Cardiac fibroblast (primary cell): ENCODE measurements at regions not wholly inside any gene's neighbourhood (a gene's known extent, or its start where the extent isn't known, plus 50 kb on each side); places are given as distances from the start of the nearest gene placed in this dataset.

Experiments
- DNase-seq, 2 donors: peaks; one replicate each; pipeline versions ENCODE4 v3.0.0 to v3.0.0-alpha.2; 2010; ENCODE audit warnings: low read depth in 2 of 2
- H3K4me3 ChIP-seq, 2 donors: replicated peaks in 1 of 2; 1 replicate in 1 of 2; 2 replicates in 1 of 2; pipeline ENCODE4 v1.5.1; 2011; ENCODE audit warnings: low read depth in 2 of 2, low read length in 2 of 2, mild to moderate bottlenecking in 2 of 2, moderate library complexity in 1 of 2
- TF ChIP-seq, protein P1 (sequence below): IDR thresholded peaks from one replicate; pipeline ENCODE4 v1.5.1; 2011; ENCODE audit warnings: low read depth, mild to moderate bottlenecking, low read length, inconsistent platforms

DNA sequence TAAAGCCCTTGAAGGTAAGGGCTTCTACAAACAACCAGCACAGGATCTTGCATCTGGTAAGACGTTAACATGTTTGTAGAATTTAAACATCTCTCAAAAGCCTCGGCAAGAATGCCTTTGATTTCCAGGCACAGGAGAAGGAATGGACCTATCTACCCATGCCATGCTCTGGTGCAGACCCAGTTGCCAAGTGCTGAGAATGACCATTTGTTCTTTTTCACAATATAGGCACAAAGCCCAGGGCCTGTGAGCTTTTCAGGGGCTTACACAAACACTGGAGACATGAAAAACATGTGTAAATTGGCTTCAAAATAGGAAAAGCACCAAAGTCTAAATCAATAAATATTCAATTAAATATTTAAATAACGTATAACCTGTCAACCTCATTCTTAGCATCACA, 266.9 kb upstream of the TTC14 start:
- TF ChIP-seq, protein P1, sequence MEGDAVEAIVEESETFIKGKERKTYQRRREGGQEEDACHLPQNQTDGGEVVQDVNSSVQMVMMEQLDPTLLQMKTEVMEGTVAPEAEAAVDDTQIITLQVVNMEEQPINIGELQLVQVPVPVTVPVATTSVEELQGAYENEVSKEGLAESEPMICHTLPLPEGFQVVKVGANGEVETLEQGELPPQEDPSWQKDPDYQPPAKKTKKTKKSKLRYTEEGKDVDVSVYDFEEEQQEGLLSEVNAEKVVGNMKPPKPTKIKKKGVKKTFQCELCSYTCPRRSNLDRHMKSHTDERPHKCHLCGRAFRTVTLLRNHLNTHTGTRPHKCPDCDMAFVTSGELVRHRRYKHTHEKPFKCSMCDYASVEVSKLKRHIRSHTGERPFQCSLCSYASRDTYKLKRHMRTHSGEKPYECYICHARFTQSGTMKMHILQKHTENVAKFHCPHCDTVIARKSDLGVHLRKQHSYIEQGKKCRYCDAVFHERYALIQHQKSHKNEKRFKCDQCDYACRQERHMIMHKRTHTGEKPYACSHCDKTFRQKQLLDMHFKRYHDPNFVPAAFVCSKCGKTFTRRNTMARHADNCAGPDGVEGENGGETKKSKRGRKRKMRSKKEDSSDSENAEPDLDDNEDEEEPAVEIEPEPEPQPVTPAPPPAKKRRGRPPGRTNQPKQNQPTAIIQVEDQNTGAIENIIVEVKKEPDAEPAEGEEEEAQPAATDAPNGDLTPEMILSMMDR, result no peak
- no peak overlapping the region for H3K4me3 ChIP-seq
- no peak for DNase-seq

DNA sequence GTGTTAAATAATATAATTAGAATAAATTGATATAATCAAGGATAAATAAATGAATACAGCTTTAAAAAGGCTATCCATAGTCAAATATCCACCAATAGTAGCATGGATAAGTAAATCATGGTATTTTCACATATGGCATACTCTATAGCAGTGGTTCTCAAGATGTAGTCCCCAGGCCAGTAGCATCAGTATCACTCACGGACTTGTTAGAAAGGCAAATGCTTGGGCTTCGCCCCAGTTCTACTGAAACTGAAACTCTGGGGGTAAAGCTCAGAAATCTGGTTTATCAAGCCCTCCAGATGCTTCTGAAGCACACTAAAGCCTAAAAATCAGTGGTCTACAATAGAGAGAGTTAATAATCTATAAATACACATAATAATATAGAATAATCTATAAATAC, 261.6 kb upstream of the TTC14 start:
- no peak for DNase-seq
- H3K4me3 ChIP-seq, result no peak overlapping the region
- TF ChIP-seq, protein P1, result no peak

DNA sequence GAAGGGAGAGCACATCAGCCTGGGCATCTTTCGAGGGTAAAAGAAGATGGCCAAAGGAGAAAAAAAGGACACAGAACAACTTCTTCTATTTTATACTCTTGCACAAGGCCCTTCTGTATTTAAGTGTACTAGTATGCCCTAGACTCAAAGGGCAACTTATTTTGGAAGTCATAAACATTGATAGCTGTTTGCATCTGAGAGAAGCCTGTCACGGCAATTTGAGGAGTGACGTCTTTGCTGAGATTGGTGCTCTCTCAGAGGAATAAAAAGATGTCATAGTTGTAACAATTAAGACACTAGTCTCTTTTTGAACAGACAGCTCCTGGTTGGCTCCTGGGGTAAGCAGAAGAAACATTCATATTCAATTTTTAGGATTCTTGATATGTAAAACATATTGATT, 260.4 kb upstream of the TTC14 start:
- TF ChIP-seq, protein P1, result no peak
- no peak for DNase-seq
- H3K4me3 ChIP-seq, result no peak overlapping the region

DNA sequence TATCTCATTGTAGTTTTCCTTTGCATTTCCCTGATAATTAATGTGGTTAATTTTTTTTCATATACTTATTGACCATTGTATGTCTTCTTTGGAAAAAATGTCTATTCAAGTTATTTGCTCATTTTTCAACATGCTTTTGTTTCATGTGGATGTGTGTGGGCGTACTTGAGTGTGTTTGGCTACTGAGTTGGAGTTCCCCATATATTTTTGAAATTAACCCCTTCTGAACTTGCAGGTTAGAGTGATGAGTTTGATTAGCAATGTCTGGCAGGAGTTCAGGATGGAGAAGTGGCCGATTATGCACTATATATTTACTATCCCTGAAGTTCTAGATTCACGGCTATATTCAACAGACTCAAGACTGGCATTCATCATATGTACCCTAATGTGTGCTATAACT, 250.4 kb upstream of the TTC14 start:
- DNase-seq, result no peak
- no peak overlapping the region for H3K4me3 ChIP-seq
- TF ChIP-seq, protein P1, result no peak

DNA sequence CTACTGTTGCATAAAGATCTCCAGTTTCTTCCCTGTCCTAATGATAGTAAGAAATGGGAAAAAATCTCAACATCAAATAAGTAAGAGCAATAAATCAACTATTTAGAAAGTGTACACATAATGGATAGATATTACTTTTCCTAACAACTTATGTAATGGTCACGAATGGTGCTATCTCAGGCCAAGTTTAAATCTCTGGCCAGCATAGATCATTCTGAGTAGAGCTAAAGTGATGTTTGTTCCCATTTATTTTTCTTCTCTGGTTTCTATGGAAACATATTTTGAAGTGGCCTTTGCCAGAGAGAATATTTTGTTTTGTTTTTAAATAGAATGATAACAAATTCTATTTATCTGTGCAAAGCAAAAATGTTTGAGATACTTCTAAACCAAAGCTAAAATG, 249.7 kb upstream of the TTC14 start:
- TF ChIP-seq, protein P1, result no peak
- no peak for DNase-seq
- H3K4me3 ChIP-seq, result no peak overlapping the region

DNA sequence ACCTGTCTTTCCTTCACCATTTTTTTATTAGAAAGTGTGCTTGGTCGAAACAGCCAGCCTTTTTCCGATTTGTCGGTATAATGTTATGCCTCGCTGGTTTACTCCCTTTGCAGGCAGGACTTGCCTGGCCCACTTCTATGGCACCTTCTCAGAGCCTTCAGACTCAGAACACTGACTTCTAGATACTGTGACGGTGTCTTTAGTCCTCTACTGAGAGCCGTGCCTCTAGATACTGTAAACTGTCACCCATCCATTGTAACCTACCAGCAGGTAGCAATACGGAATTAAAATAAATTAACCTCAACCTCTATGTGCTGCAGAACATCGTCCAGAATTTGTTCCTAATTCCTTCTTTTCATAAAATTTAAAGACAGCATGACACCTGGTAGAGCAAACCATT, 247.7 kb upstream of the TTC14 start:
- TF ChIP-seq, protein P1, result no peak
- DNase-seq, result no peak
- H3K4me3 ChIP-seq, result no peak overlapping the region

DNA sequence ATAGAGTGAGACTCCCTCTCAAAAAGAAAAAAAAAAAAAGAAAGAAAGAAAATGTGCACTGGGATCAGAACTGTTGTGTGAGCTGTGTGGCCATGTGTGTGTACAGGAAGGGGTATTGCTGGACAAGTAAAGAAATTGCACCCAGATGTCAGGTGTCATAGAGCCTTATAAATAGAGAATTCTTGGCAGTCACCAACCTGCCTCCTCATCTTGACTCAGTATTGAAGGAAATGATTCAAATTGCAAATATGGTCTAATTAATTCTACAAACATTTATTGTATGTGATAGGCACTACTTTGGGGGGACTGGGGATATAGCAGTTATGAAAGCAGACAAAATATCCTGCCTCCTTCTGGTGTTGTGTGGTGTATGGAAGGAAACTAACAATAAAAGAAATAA, 243.8 kb upstream of the TTC14 start:
- DNase-seq, result peak in 1 of 2 donors; percentile 51
- H3K4me3 ChIP-seq, result no peak overlapping the region
- TF ChIP-seq, protein P1, result no peak
